Right renal pelvis (tissue), 4 donors: ENCODE measurements at regions not wholly inside any gene's neighbourhood (a gene's known extent, or its start where the extent isn't known, plus 50 kb on each side); places are given as distances from the start of the nearest gene placed in this dataset.
"Not testable (repeated sequence)": the region's sequence is repeated elsewhere in the genome, so short reads cannot be mapped to it uniquely, and the experiment has no call there.

ENCODE experiments used
- DNase-seq, 4 donors: peaks; one replicate each; pipeline ENCODE4 v3.0.0-alpha.2; 2013; ENCODE audit warnings: low read depth in 4 of 4, low spot score in 3 of 4, missing footprints in 1 of 4

DNA sequence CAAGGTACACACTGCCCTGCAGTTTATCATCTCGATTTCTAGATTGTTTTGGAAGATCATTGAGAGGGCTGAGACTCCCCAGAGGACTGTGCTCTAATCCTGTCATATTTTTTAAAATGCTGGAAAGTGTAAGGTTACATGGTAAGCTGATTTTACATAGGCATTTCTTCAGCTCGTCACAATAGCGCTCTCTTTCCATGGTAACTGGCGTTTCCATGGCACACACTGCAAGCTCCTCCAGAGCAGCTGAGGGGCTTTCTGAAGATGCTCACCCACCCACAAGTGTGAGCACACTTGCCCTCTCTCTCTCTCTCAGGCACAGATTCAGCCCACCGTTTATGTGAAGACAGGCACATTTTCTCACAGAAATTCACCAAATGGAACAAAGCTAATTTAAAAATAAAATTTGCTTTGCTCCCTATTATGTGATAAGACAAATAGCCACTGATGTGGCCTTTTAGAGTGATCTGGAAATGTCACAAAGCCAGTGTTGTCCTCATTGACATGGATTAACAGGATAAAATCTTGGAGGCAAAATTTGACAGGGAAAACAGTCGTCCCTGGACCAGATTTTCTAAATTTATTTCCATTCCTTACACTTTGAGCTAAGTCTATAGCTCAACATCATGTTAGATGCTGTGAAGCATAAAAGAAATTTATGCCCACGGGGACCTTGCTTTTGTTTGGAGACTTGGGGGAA, 421.5 kb downstream of the RWDD3 start:
- no peak for DNase-seq

DNA sequence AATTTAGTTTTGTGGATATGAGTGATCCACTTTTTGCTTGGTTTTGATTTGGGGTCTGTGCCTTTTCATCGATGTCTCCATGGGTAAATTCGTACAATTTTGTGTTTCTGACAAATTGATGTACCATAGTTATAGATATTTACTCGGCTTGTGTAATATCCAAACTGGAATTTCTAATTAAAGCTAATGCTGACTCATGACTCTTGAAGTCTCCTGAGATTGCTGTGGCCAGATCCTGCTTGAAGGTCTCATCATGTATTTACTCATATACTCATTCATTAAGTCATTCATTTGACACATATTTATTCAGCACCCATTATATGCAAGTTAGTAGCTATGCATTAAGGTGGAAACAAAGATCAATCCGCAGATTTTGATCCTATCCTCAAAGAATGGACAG, 423.2 kb downstream of the RWDD3 start:
- DNase-seq = no peak

DNA sequence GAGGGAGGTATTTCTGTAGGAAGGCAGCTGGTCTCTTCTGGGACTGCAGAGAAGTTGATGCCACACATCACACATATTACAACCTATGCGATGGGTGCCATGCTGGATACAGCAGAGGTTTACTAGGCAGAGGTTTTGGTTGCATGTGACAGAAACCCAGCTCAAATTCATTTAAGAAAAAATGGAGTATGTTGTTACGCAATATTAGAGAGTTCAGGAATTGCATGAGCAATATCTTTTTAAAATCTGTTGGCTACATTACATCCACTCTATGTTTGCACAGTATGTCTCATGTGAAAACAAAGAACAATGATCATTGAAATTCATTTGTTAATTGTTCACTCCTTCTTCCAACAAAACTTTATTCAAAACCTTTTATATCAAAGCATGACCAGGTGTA, 425.2 kb downstream of the RWDD3 start:
- DNase-seq = no peak

DNA sequence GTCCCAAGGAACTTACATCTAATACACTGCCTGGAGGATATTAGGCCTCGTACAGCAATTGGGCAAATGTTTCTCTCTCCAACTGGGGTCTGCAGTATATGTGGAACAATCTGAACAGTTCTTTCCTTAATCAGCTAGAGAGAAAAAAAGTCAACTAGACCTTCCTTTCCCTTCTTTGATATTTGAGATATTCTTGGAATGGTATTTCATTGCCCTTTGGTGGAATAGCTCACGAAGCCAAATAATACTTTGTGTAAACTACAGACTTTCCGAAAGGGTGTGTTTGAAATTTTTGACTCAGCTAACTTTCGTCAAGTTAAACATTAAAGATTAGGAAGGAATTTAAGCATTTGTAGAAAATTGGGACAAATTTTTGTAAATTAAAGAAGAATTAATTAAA, 425.6 kb downstream of the RWDD3 start:
- no peak for DNase-seq

DNA sequence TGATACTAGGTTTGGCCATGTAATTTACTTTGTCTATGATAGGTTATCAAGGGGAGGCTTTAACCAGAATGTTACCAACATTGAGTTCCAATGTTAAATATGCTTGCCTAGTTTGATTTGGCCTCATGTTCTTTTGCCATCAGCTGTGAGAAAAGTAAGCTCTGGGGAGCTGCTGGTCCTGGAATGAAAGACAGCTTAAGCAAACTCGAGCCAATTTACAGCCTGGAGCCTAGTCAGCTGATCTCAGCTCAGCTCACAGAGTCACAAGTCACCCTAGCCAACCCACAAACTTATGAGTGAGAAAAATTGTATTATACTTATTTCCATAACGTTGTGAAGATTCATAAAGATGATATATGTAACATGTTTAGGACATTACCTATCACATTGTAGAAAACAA, 426.7 kb downstream of the RWDD3 start:
- no peak for DNase-seq

DNA sequence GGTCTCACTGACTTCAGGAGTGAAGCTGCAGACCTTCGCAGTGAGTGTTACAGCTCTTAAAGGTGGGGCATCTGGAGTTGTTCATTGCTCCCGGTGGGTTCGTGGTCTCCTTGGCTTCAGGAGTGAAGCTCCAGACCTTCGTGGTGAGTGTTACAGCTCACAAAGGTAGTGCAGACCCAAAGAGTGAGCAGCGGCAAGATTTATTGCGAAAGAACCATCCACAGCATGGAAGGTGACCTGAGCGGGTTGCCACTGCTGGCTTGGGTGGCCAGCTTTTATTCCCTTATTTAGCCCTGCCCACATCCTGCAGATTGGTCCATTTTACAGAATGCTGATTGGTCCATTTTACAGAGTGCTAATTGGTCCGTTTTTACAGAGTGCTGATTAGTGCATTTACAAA, 429.5 kb downstream of the RWDD3 start:
- not testable (repeated sequence) for DNase-seq

DNA sequence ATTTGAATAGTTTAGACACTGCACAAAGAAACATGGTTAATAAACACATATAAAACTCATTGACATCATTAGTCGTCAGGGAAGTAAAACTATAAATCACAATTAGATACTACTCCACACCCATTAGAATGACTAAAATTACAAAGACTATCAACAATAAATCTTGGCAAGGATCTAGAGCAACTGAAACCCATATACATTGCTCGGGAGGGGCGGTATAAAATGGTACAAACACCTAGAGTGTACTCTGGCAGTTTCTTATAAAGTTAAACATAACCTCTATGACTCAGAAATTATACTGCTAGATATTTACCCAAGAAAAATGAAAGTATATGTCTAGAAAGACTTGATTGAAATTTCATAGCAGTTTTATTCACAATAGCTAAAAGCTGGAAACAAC, 434.2 kb downstream of the RWDD3 start:
- DNase-seq = no peak

DNA sequence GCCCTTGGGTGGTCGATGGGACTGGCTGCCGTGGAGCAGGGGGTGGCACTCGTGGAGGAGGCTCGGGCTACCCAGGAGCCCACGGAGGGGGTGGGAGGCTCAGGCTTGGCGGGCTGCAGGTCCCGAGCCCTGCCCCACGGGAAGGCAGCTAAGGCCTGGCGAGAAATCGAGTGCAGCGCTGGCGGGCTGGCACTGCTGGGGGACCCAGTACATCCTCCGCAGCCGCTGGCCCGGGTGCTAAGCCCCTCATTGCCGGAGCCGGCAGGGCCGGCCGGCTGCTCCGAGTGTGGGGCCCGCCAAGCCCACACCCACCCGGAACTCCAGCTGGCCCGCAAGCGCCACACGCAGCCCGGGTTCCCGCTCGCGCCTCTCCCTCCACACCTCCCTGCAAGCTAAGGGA, 435.6 kb downstream of the RWDD3 start:
- not testable (repeated sequence) for DNase-seq

DNA sequence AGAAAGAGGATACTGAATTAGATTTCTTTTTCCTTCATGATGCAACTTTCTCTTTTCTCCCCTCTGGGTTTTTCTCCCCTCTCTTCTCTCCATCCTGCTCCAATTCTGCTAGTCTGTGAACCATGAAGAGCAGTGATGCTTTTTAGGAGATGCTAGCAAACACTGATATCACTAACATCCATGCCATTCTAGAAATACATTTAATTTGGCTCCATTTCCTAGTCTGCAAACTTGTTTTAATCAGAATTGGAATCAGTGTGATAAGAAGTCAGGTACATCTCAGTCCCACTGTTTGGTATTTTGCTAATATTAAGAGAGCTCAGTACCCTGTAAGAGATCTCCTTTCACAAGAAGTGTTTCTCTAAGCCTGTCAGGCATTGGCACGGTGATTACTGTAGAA, 437.1 kb downstream of the RWDD3 start:
- DNase-seq = no peak

DNA sequence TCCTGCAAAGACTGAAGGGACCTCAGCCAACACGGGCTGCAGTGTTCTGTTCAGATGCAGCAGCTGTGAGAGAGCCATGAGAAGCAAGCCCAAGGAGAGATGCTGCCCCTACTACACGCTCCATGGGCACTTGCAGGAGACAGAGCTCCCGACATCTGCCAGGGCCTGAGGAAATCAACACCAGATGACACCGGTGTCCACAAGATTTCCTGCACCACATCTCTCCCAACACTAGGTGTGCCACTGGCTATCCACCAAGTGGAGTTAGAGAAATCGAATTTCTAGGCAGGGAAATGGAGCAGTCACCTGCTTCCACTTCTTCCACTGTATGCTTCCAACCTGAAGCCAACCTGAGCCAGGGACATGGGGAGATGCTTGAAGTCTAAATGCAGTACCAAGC, 445.3 kb downstream of the RWDD3 start:
- DNase-seq = no peak

DNA sequence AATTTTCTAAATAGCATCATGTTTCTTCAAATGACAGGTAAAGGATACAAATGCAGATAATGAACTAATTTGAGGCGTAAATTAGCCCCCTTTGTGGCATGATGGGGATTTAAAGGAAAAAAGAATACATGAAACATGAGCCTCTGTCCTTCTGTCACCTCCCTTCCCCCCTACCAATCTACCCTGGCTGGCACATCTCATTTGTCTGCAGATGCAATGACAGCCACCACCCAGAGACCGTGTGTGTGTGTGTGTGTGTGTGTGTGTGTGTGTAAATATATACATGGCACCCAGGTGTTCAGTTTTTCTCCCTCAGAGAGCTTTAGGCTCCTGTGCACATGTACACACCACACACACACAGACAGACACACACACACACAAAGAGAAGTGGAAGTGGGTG, 451.1 kb downstream of the RWDD3 start:
- no peak for DNase-seq

DNA sequence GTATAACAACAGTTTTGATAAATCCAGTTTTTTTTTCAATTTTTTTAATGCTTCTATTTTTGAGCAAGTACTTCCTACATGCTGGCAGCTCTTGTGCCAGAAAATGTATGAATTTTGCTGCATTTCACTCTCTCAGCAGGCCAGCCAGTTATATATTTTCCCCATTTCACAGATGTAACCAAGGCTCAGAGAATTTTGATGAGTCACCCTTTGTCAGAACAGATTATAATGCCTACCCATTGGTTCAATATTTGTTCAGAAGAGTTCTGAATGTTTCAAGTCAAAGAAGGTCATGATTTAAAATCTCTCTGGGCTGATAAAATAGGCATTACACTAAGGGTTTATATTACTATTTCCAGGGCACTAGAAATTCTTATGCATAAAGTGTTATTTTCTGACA, 452.2 kb downstream of the RWDD3 start:
- DNase-seq = no peak

DNA sequence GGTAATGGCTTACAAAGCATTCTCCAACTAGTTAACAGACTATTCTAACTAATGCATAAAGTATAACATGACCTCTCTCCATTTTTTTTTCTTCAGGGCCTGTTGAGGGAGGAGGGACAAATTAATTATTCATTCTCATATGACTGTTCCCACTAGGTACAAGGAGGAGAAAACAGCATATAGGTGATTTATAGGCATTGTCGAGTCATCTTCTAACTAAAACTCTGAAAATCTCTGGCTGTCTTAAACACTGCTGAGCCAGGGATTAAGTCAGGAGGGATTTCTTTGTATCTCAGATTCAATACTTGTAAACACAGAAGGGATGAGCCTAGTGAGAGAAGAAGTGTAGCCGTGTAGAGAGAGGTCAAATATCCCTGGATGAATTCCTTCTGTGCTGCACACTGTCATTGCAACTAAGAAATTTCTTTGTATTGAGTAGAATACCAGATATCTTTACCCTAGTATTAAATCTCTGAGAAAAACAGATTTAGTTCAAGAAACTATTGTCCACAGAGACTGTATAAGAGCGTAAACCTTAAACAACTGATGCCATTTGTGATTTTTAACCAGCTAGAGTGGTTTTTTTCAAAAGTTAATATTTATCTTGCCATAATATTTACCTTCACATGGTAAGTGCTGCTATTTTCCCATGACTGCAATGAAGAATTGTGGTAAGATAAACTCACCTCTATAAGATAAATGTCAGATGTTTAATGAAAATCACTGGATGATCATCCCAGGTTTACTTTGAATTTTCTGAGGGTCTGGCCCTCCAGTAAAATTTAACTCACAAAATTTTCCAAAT, 465.3 kb downstream of the RWDD3 start:
- no peak for DNase-seq

DNA sequence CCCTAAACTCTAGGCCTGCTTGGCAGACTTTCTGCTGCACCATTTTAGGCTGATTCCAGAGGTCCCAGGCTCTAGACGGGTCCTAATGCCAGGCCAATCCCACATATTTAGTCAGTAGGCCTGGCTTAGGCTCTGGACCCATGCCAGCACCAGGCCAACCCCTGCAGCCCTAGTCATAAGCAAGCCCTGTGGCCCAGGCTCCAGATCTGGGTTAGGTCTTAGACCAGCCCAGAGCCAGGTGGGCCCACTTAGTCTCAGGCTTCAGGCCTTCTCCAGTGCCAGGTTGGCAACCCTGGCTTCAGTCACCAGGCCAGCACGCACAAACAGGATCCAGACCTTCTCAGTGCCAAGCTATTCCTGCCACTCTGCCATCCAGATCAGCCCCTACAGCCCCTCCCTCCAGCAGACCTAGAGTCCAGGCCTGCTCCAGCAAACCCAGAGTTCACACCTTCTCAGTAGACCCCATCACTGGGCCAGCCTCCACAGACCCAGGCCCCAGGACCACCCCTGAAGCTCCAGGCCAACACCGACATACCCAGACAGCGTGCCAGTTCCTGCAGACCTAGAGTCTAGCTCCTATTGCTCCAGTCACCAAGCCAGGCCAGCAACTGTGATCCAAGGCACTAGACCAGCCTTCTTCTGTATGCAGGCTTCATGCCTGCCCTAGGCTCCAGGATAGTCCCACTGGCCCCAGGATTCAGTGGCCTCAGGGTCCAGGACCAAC, 467.6 kb downstream of the RWDD3 start:
- no peak for DNase-seq

DNA sequence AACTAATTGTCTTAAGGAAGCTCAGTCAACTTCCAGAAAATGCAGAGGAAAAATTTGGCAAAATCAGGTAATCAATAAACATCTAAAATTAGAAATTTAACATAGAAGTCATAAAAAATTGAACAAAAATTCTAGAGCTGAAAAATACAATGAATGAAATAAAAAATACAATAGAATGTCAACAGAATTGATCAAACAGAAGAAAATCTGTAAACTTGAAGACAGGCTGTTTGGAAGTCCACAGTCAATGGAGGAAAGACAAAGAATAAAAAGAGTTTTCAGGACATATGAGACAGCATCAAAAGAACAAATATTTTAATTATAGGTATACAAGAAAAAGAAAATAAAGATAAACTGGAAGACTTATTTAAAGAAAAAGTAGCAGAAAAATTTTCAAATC, 469.0 kb downstream of the RWDD3 start:
- no peak for DNase-seq

DNA sequence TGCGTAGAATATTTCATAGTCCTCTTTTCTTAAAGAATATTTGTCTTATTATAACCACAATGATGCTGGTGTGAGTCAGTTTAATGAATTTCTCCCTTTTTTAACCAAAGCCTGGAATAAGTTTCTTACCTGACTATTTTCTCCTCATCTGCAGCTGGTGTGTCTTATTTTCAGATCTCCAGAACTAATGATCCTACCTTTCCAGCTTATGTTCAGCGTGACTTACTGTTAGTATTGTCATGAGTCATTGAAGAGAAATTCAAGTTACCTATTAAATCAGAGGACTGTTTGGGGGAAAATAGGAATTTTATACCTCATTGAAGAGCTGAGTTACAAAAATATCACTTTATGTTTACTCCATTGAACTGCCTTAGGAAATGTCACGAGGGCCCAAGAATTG, 482.1 kb downstream of the RWDD3 start:
- no peak for DNase-seq

DNA sequence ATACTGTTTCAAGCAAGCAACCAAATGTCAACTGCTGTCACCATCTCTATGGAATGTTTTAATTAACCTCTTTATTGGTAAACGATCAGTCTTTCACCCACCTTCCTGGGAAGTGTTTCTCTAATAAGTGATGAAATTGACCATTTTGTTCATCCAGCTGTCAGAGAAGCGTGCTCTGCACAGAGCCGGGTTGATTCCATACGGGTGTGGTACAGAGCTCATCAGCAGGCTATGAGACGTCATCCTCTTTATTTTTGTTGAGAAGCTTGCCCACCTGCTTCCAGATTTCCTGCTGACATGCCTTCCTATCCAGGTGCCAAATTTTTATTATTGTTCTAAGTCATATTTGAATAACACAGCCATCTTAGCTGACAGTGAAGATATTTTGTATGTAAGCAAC, 482.5 kb downstream of the RWDD3 start:
- no peak for DNase-seq

DNA sequence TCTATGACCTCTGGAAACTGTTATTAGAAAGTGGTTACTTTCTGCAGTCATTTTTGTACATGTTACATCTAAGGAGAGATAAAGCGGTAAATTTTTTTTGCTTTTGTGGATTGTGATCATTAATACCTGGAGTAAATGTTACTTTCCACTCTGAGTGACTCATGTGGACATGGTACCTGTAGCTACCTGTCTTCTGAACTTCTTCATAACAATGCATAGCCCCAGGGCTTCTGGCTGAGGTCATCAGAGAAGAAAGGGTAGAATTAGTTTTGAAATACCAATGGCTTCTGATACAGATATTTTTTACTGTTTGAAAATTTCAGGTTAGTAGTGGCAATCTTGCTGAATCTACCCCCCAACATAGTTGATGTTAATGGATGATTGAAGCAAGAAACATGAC, 489.3 kb downstream of the RWDD3 start:
- no peak for DNase-seq

DNA sequence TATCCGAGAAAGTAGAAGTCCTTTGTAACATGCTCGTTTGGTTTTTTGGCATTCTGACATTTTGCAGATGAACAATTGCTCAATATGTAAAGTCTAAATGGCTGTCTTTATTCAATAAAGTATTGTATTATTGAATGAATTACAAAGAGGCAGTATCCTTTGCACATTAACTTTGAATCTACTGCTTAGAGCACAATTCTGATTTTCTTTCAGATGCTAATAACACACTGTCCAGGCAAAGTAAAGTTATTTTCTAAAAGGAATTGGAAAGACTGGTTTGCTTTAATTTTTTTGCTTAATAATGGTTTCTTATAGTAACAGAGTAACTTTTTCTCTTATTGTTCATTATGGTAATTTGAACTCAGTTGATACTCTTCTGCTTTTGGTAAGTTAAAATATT, 494.8 kb downstream of the RWDD3 start:
- DNase-seq = no peak

DNA sequence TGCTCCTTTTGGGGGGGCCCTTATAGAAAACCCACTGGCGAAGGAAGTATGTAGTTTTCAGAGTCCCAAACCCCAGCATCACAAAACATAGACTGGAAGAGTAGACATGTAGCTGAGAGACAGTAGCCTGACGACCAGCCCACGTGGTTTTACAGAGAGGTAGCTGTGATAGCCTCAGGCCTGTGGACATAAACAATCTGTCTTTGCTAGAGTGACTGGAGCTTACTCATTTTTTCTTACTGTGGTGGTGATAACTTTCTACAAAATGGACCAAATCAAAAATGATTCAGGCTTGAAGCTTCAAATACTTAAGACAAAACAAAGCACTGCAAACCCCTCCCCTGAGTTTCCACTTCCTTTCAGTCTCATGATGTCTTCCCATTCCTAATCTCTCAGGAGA, 497.0 kb downstream of the RWDD3 start:
- DNase-seq = no peak

DNA sequence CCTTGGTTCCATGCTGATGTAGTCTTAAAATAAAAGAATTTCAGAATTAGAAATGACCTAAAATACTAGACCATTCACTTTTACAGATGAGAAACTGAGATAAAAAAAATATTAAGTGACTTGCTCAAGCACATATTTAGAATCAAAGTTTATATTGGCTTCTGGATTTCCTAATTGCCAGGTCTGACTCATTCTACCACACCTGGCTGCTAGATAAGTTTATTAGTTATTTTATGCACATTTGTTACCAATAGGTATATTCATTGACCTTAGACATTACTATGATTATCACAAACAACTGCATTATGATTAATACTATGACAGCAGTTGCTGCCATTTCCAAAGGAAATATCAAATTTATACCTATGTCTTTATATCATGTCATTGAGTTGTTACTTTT, 497.5 kb downstream of the RWDD3 start:
- no peak for DNase-seq

DNA sequence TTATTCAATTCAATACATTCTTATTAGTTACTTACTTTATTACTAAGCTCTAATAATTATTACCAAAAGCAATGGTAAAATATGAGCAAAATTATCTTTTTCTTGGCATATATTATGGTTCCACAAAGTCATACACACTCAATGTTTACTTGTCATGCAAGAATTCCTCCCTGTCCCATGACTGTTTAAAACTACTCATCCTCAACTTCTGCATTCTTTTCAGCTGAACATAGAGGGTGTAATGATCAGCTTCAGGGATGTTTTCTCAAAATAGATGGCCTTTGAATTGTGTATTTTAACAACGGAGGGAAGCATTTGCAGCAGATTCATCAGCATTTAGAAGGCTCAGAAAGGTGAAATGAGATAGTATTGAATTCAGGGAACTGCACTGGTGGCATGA, 499.0 kb downstream of the RWDD3 start:
- no peak for DNase-seq
